Kidney (tissue), 13 donors: ENCODE measurements at regions not wholly inside any gene's neighbourhood (a gene's known extent, or its start where the extent isn't known, plus 50 kb on each side); places are given as distances from the start of the nearest gene placed in this dataset.

ENCODE experiments used
- DNase-seq, 5 donors: peaks; one replicate each; pipeline ENCODE4 v3.0.0-alpha.2; 2013 to 2020
- FAIRE-seq: peaks from 2 replicates; lab custom pipeline; 2012; peaks lifted over from hg19 to GRCh38; lab: Jason Lieb, UNC
- H3K27ac ChIP-seq, 2 donors: one replicate each; pipeline ENCODE4 v1.7.0; 2013; ENCODE audit warnings: low read depth in 2 of 2, low read length in 2 of 2, inconsistent platforms in 1 of 2
- H3K27me3 ChIP-seq: one replicate; pipeline ENCODE4 v1.7.1; 2013; ENCODE audit warnings: low read length, inconsistent platforms; ENCODE audit not compliant: control insufficient read depth, insufficient read depth
- H3K36me3 ChIP-seq, 3 donors: one replicate each; pipeline versions ENCODE4 v1.7.0 to v1.7.1; 2013; ENCODE audit warnings: low read length in 3 of 3, control low read depth in 1 of 3, inconsistent platforms in 1 of 3; ENCODE audit not compliant: insufficient read depth in 3 of 3, control insufficient read depth in 2 of 3
- H3K4me1 ChIP-seq, 3 donors: one replicate each; pipeline versions ENCODE4 v1.7.0 to v1.7.1; 2013; ENCODE audit warnings: low read length in 3 of 3, inconsistent platforms in 1 of 3, low read depth in 1 of 3; ENCODE audit not compliant: control insufficient read depth in 2 of 3, insufficient read depth in 2 of 3
- H3K4me3 ChIP-seq, 3 donors: one replicate each; pipeline versions ENCODE4 v1.7.0 to v1.8.1; 2013; ENCODE audit warnings: low read length in 3 of 3, control low read depth in 1 of 3, inconsistent platforms in 1 of 3
- H3K9ac ChIP-seq, 3 donors: one replicate each; pipeline versions ENCODE4 v1.7.0 to v1.7.1; 2013; ENCODE audit warnings: low read length in 3 of 3, control low read depth in 1 of 3, inconsistent platforms in 1 of 3
- H3K9me3 ChIP-seq, 3 donors: one replicate each; pipeline versions ENCODE4 v1.7.0 to v1.7.1; 2013; ENCODE audit warnings: low read length in 3 of 3, control low read depth in 1 of 3, inconsistent platforms in 1 of 3; ENCODE audit not compliant: control insufficient read depth in 2 of 3, insufficient read depth in 1 of 3
- intact Hi-C: fragments of 100-400 bp; cut with DNase I; formaldehyde crosslinking; loops from one replicate; pipeline ENCODE4 v1.11.1; 2022
- TF ChIP-seq, protein P1 (sequence below): IDR thresholded peaks from 3 replicates; pipeline ENCODE4 v1.5.1; 2012; ENCODE audit warnings: mild to moderate bottlenecking, moderate library complexity, borderline replicate concordance; ENCODE audit not compliant: insufficient read depth; ENCODE audit errors: extremely low read depth
- donor health status: control.
- donor health status: control.
- donor health status: control.
- donor health status: control.
- donor health status: control.
- donor health status: DM: yes; HTN: yes; CAD: no.
- donor health status: Normal renal cell carcinoma (clear cell type).

DNA sequence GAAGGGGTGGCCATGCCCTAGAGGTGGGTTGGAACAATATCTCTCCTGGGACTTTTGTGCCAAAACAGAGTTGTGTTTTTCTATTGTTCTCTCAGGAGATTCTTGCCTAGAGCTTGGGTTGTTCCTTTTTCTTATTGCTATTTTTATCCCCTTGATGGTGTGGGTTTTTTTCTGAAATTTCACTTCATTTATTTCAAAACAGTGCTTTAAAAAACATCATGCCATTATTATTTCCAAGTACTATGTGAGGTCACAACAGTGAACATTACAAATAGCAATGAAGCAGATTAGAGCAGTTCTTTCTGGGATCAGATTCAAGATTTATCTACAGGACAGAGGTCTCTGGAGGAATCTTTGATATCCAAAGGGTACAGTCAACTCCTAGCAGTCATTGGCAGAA, 76.6 kb downstream of the ACTBL2 start:
- H3K4me3 ChIP-seq = no peak overlapping the region
- peaks cover 0 to 17% (median 2%) of the 10 kb centered on the region in 3 donors for H3K4me1 ChIP-seq
- no peak for DNase-seq
- no peaks in the 10 kb centered on the region for H3K27me3 ChIP-seq
- no peak overlapping the region for H3K27ac ChIP-seq
- TF ChIP-seq, protein P1, sequence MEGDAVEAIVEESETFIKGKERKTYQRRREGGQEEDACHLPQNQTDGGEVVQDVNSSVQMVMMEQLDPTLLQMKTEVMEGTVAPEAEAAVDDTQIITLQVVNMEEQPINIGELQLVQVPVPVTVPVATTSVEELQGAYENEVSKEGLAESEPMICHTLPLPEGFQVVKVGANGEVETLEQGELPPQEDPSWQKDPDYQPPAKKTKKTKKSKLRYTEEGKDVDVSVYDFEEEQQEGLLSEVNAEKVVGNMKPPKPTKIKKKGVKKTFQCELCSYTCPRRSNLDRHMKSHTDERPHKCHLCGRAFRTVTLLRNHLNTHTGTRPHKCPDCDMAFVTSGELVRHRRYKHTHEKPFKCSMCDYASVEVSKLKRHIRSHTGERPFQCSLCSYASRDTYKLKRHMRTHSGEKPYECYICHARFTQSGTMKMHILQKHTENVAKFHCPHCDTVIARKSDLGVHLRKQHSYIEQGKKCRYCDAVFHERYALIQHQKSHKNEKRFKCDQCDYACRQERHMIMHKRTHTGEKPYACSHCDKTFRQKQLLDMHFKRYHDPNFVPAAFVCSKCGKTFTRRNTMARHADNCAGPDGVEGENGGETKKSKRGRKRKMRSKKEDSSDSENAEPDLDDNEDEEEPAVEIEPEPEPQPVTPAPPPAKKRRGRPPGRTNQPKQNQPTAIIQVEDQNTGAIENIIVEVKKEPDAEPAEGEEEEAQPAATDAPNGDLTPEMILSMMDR = no peak
- H3K9me3 ChIP-seq = no peaks in the 10 kb centered on the region
- H3K9ac ChIP-seq = no peak overlapping the region
- no peak for FAIRE-seq
- no peaks in the 10 kb centered on the region for H3K36me3 ChIP-seq
- intact Hi-C loops = no loop called here

DNA sequence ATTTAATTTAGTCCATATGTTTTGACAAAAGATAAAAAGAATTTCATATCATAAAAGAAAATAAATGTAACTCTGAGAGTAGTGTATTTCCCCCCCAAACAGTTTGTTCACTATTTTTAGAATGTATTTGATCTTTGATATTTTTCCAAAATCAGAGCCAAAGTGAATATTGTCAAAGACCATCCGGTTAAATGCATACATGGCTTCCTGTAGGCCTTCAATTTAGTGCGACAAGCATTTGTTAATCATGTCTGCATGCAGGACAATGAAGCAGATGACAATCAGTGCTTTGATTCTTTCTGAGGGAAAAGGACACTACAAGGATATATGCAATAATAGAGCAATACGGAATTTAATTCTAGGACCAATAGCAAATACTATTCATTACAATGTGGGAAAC, 79.8 kb downstream of the ACTBL2 start:
- H3K27me3 ChIP-seq = no peaks in the 10 kb centered on the region
- H3K9me3 ChIP-seq = no peaks in the 10 kb centered on the region
- no peak for DNase-seq
- no peak overlapping the region for H3K27ac ChIP-seq
- H3K4me1 ChIP-seq = peaks cover 0 to 5% (median 0%) of the 10 kb centered on the region in 3 donors
- H3K4me3 ChIP-seq = no peak overlapping the region
- no peaks in the 10 kb centered on the region for H3K36me3 ChIP-seq
- TF ChIP-seq, protein P1 = no peak
- intact Hi-C loops = no loop called here
- FAIRE-seq = no peak
- H3K9ac ChIP-seq = no peak overlapping the region

DNA sequence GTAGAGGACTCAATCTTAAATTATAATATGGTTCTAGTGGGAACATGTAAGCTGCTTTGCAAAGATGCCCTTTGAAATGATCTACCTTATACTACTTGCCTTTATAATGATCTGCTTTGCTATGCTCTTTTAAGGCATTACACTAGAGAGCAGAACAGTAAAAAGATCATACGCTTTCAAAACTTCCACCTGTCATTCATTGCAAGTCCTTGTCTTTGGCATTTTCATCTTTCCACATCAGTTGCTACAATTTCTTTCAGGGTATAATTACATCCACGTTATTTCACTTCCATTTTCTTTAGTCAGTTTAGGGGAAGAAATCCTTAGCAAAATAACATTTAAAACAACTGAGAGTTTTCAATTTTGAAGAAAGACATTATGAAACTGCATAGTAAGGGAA, 80.3 kb downstream of the ACTBL2 start:
- intact Hi-C loops = no loop called here
- no peaks in the 10 kb centered on the region for H3K27me3 ChIP-seq

More for the DNA sequence above, 80.3 kb downstream of the ACTBL2 start:
- Histone ChIP-seq H3K4me3 (no peak overlapping the region), H3K36me3 (no peaks in the 10 kb centered on the region), H3K9me3 (no peaks in the 10 kb centered on the region), H3K9ac (no peak overlapping the region), H3K27ac (no peak overlapping the region), H3K4me1 (peaks cover 0 to under 1% (median 0%) of the 10 kb centered on the region in 3 donors)
- TF ChIP-seq, protein P1 = no peak
- FAIRE-seq (no peak), DNase-seq (no peak)
